Natural killer cell (primary cell): ENCODE measurements at regions not wholly inside any gene's neighbourhood (a gene's known extent, or its start where the extent isn't known, plus 50 kb on each side); places are given as distances from the start of the nearest gene placed in this dataset.

ENCODE experiments used
- ATAC-seq, 3 donors: fragments of 150-1000 bp in 2 of 3; fragments of 200-7000 bp in 1 of 3; cut with Tn5 transposase; 1 replicate in 1 of 3; 2 replicates in 2 of 3; pipeline ENCODE4 v1.10.0; 2021; ENCODE audit warnings: mild to moderate bottlenecking in 2 of 3, moderate library complexity in 2 of 3
- DNase-seq, 2 donors: peaks; one replicate each; pipeline versions ENCODE4 v3.0.0 to v3.0.0-alpha.2; 2013 to 2021; ENCODE audit warnings: mixed read lengths in 1 of 2
- H3K27ac ChIP-seq: one replicate; pipeline ENCODE4 v1.5.1; 2013; ENCODE audit warnings: mild to moderate bottlenecking, low read length
- H3K27me3 ChIP-seq: one replicate; pipeline ENCODE4 v1.6.1; 2013; ENCODE audit warnings: low read length; ENCODE audit not compliant: control insufficient read depth, insufficient read depth
- H3K36me3 ChIP-seq: one replicate; pipeline ENCODE4 v1.6.1; 2013; ENCODE audit warnings: low read length; ENCODE audit not compliant: control insufficient read depth, insufficient read depth
- H3K4me1 ChIP-seq: one replicate; pipeline ENCODE4 v1.6.1; 2013; ENCODE audit warnings: low read length; ENCODE audit not compliant: control insufficient read depth, insufficient read depth
- H3K4me3 ChIP-seq: one replicate; pipeline ENCODE4 v1.5.1; 2013; ENCODE audit warnings: low read length
- H3K9me3 ChIP-seq: one replicate; pipeline ENCODE4 v1.6.1; 2013; ENCODE audit warnings: low read length; ENCODE audit not compliant: control insufficient read depth, insufficient read depth
- H3K27ac Mint-ChIP-seq, 2 donors: one replicate each; pipeline ENCODE4 v1.8.0; 2022; ENCODE audit warnings: mild to moderate bottlenecking in 2 of 2, mixed read lengths in 2 of 2, moderate library complexity in 1 of 2
- H3K27me3 Mint-ChIP-seq, 2 donors: one replicate each; pipeline ENCODE4 v1.8.0; 2022; ENCODE audit warnings: low read depth in 2 of 2, mixed read lengths in 2 of 2
- H3K36me3 Mint-ChIP-seq: one replicate; pipeline ENCODE4 v1.8.0; 2022; ENCODE audit warnings: mixed read lengths
- H3K4me1 Mint-ChIP-seq, 2 donors: one replicate each; pipeline ENCODE4 v1.8.0; 2022; ENCODE audit warnings: mixed read lengths in 2 of 2
- H3K4me3 Mint-ChIP-seq: one replicate; pipeline ENCODE4 v1.8.0; 2022; ENCODE audit warnings: mild to moderate bottlenecking, moderate library complexity, mixed read lengths
- H3K9me3 Mint-ChIP-seq, 2 donors: one replicate each; pipeline ENCODE4 v1.8.0; 2022; ENCODE audit warnings: mixed read lengths in 2 of 2
- CTCF ChIP-seq: fragments of 200-600 bp; IDR thresholded peaks from one replicate; pipeline ENCODE4 v1.8.0; 2022; ENCODE audit warnings: antibody characterized with exemption
- WGBS: methylation state at CpG from one replicate; pipeline ENCODE4 v1.1.7; 2013; ENCODE audit warnings: missing lambda C conversion rate; ENCODE audit not compliant: insufficient coverage; 5-methylcytosine and 5-hydroxymethylcytosine counted together
- intact Hi-C: fragments of 100-400 bp; cut with micrococcal nuclease; formaldehyde crosslinking; loops from one replicate; pipeline ENCODE4 v1.14.2; 2022

GRCh38 chr10:21327289-21327993, 198.0 kb downstream of the SKIDA1 start:
- DNase-seq (no peak), ATAC-seq (no peak)
- Mint-ChIP-seq H3K4me1 (no peaks in the 10 kb centered on the region), H3K27me3 (no peaks in the 10 kb centered on the region), H3K36me3 (no peaks in the 10 kb centered on the region), H3K9me3 (no peaks in the 10 kb centered on the region), H3K4me3 (no peak overlapping the region), H3K27ac (no peak overlapping the region)
- Histone ChIP-seq H3K36me3 (no peaks in the 10 kb centered on the region), H3K4me3 (no peak overlapping the region), H3K4me1 (no peaks in the 10 kb centered on the region), H3K9me3 (no peaks in the 10 kb centered on the region), H3K27me3 (no peaks in the 10 kb centered on the region), H3K27ac (no peak overlapping the region)
- 85% methylated on average over 9 of the region's 10 CpGs for WGBS
- intact Hi-C loops = no loop called here
- no peak for TF ChIP-seq CTCF

- Histone ChIP-seq H3K27ac (no peak overlapping the region), H3K27me3 (no peaks in the 10 kb centered on the region), H3K36me3 (no peaks in the 10 kb centered on the region), H3K9me3 (no peaks in the 10 kb centered on the region), H3K4me1 (no peaks in the 10 kb centered on the region), H3K4me3 (no peak overlapping the region)
- H3K9me3 Mint-ChIP-seq = no peaks in the 10 kb centered on the region
- intact Hi-C loops = no loop called here
- no peak for TF ChIP-seq CTCF
- ATAC-seq (no peak), DNase-seq (no peak)
- H3K4me1 Mint-ChIP-seq = no peaks in the 10 kb centered on the region
- no peaks in the 10 kb centered on the region for H3K27me3 Mint-ChIP-seq
- 98% methylated on average over 4 of the region's 5 CpGs for WGBS
- H3K27ac Mint-ChIP-seq = no peak overlapping the region
- no peak overlapping the region for H3K4me3 Mint-ChIP-seq
- H3K36me3 Mint-ChIP-seq = no peaks in the 10 kb centered on the region
Measured at GRCh38 chr10:21326594-21327288, 198.7 kb downstream of the SKIDA1 start.

- H3K9me3 ChIP-seq = no peaks in the 10 kb centered on the region
- WGBS = 76% methylated on average over 14 of the region's 15 CpGs
Measured at GRCh38 chr10:21318540-21319167, 206.8 kb downstream of the SKIDA1 start.

More at GRCh38 chr10:21318540-21319167, 206.8 kb downstream of the SKIDA1 start:
- ATAC-seq = no peak
- no peak for TF ChIP-seq CTCF
- H3K4me1 ChIP-seq = no peaks in the 10 kb centered on the region
- Mint-ChIP-seq H3K27me3 (peaks cover 0 to 3% of the 10 kb centered on the region in 2 donors), H3K4me3 (no peak overlapping the region), H3K4me1 (no peaks in the 10 kb centered on the region), H3K27ac (no peak overlapping the region), H3K36me3 (no peaks in the 10 kb centered on the region), H3K9me3 (no peaks in the 10 kb centered on the region)
- intact Hi-C loops = no loop called here
- no peaks in the 10 kb centered on the region for H3K36me3 ChIP-seq
- no peaks in the 10 kb centered on the region for H3K27me3 ChIP-seq
- no peak overlapping the region for H3K4me3 ChIP-seq
- H3K27ac ChIP-seq = no peak overlapping the region
- DNase-seq = no peak
